SJSA1 (cell line): ENCODE measurements at regions not wholly inside any gene's neighbourhood (a gene's known extent, or its start where the extent isn't known, plus 50 kb on each side); places are given as distances from the start of the nearest gene placed in this dataset.

ENCODE experiments used
- DNase-seq, 2 experiments: peaks; one replicate each; pipeline ENCODE4 v3.0.0-alpha.2; 2015 to 2020; ENCODE audit warnings: low spot score in 2 of 2, low read depth in 1 of 2
- H3K27ac ChIP-seq: fragments of 250-450 bp; sonication (Bioruptor Pico); 2 replicates; pipeline ENCODE4 v1.5.1; 2020; ENCODE audit warnings: mild to moderate bottlenecking, moderate library complexity
- H3K27me3 ChIP-seq: fragments of 250-450 bp; sonication (Bioruptor Pico); replicated peaks from 2 replicates; pipeline ENCODE4 v1.5.1; 2020; ENCODE audit warnings: mild to moderate bottlenecking, moderate library complexity
- H3K36me3 ChIP-seq: fragments of 250-450 bp; sonication (Bioruptor Pico); 2 replicates; pipeline ENCODE4 v1.5.1; 2020; ENCODE audit warnings: mild to moderate bottlenecking
- H3K4me1 ChIP-seq: fragments of 250-450 bp; sonication (Bioruptor Pico); replicated peaks from 2 replicates; pipeline ENCODE4 v1.6.1; 2021; ENCODE audit warnings: mild to moderate bottlenecking
- H3K4me3 ChIP-seq: fragments of 250-450 bp; sonication (Bioruptor Pico); 2 replicates; pipeline ENCODE4 v1.5.1; 2020; ENCODE audit warnings: mild to moderate bottlenecking
- H3K9me3 ChIP-seq: fragments of 250-450 bp; sonication (Bioruptor Pico); replicated peaks from 2 replicates; pipeline ENCODE4 v1.5.1; 2020; ENCODE audit warnings: mild to moderate bottlenecking

DNA sequence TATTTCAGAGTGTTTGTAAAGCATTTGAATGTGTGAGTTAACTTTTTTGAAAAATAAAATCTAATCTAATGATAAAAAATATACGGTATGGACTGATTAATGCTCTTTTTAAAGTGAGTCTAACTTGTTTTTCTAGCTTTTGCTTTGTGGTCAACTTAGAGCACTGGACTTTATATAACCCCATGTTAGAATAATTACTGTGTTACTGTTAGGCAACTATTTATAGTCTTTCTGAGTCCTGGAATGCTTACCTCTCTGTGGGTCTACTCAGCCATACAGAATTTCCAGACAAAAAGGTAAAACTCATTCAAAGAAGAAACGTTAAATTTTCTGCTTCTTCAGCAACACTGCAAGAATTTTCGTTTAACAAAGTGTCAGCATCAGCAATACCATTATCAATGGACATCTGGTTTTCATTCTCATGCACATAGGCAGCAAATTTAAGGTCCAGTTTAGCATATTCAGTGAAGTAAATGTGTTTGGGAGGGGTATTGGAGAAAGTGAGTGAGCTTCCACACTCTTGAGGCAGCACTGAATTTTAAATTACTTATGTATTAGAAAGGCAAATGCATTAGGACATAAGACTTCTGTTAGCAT, 664.7 kb upstream of the NEGR1 start:
- no peaks in the 10 kb centered on the region for H3K27me3 ChIP-seq
- no peak for DNase-seq
- no peak overlapping the region for H3K4me3 ChIP-seq

GRCh38 chr1:72942008-72942407, 659.7 kb upstream of the NEGR1 start:
- no peaks in the 10 kb centered on the region for H3K36me3 ChIP-seq
- H3K27me3 ChIP-seq, result no peaks in the 10 kb centered on the region
- H3K27ac ChIP-seq, result no peak overlapping the region
- 0 out of 2 replicates have a peak, but pooled peaks cover 2% of the 10 kb centered on the region for H3K9me3 ChIP-seq
- no peak overlapping the region for H3K4me3 ChIP-seq
- no peaks in the 10 kb centered on the region for H3K4me1 ChIP-seq
- no peak for DNase-seq

More for the DNA sequence above, 664.7 kb upstream of the NEGR1 start:
- H3K4me1 ChIP-seq, result no peaks in the 10 kb centered on the region
- no peaks in the 10 kb centered on the region for H3K9me3 ChIP-seq
- H3K27ac ChIP-seq, result no peak overlapping the region
- no peaks in the 10 kb centered on the region for H3K36me3 ChIP-seq

DNA sequence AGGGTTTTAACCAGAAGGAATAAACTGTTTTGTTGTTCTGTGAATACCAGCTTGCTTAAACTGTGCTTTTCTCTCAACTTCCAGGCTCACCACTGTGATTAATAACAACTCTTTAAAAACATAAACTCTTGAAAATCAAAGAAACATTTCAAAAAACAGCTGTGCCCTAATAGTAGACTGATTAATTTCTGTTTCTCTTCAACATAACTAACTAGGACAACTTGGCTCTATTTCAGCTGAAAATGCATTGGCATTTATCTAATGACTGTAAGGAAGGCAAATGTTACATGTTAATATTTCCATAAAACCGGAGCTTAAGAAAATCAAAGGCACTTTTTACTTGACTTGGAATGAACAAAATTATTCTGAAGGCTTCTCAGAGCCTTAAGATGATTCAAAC, 656.1 kb upstream of the NEGR1 start:
- no peak for DNase-seq
- no peaks in the 10 kb centered on the region for H3K36me3 ChIP-seq
- H3K9me3 ChIP-seq, result peaks cover 2% of the 10 kb centered on the region; the same call in 1 of the 2 replicates
- no peak overlapping the region for H3K27ac ChIP-seq
- no peaks in the 10 kb centered on the region for H3K4me1 ChIP-seq
- no peak overlapping the region for H3K4me3 ChIP-seq
- H3K27me3 ChIP-seq, result no peaks in the 10 kb centered on the region

DNA sequence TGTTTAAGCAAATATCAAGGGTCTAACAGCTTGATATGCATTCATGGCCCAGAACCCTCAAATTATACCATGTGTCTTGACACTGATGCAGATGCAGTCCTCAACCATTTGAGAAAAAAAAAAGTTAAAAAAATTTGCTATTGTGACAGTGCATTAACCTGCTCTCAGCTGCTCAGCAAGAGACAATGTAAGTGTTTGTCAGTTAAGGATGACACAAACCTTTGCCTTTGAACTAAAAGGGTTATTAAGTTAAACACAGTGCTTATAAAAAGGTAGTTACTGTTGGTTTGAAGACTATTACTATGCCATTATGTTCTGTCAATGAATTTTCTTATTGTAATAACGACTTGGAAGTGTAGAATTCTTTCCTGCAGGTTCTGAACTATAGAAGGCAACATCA, 655.6 kb upstream of the NEGR1 start:
- H3K27ac ChIP-seq, result no peak overlapping the region

DNA sequence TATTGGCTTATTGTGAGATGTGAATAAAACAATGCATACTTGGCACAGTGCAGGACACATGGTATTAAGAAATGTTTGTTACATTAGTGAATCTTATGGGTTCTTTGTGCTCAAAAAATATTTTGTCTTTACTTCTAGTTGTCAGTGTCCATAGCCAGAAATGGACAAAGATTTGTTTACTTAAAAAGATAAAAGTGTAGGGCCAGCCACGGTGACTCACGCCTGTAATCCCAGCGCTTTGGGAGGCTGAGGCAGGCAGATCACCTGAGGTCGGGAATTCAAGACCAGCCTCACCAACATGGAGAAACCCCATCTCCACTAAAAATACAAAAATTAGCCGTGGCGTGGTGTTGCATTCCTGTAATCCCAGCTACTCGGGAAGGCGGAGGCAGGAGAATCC, 654.6 kb upstream of the NEGR1 start:
- Histone ChIP-seq H3K4me1 (no peaks in the 10 kb centered on the region), H3K36me3 (no peaks in the 10 kb centered on the region), H3K27ac (no peak overlapping the region), H3K9me3 (peaks cover 5% of the 10 kb centered on the region; the same call in 1 of the 2 replicates), H3K27me3 (no peaks in the 10 kb centered on the region), H3K4me3 (no peak overlapping the region)
- DNase-seq, result no peak

More for the DNA sequence above, 655.6 kb upstream of the NEGR1 start:
- Histone ChIP-seq H3K36me3 (no peaks in the 10 kb centered on the region), H3K4me1 (no peaks in the 10 kb centered on the region), H3K27me3 (no peaks in the 10 kb centered on the region), H3K9me3 (peaks cover 2% of the 10 kb centered on the region; the same call in 1 of the 2 replicates), H3K4me3 (no peak overlapping the region)
- no peak for DNase-seq

DNA sequence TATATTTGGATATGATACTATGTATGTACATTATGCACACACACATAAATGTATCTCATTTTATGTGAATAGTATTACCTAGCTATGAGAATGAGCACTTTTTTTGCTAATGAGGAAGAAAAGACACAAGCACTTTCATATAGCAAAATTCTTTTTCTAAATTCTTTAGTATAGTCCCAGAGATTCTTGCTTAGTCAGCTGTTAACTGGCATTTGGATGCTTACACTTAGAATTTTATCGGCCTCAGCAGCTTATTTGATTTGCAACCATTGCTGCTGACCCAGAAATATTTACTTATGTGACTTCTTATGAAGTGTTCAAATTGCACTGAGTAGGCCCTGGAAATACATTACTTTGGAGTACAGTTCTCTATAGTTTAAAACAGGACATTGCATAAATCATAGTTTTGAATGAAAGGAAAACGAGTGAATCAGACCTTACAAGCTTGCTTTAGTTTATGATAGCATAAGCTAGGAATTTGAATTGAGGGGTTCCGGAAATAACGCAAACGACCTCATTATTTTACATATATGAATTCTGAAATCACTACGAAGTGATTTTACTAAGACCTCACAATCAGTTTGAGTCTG, 653.9 kb upstream of the NEGR1 start:
- no peaks in the 10 kb centered on the region for H3K36me3 ChIP-seq
- DNase-seq, result no peak
- no peaks in the 10 kb centered on the region for H3K27me3 ChIP-seq
- H3K9me3 ChIP-seq, result peaks cover 5% of the 10 kb centered on the region; the same call in 1 of the 2 replicates
- no peak overlapping the region for H3K4me3 ChIP-seq
- no peaks in the 10 kb centered on the region for H3K4me1 ChIP-seq
- H3K27ac ChIP-seq, result no peak overlapping the region

DNA sequence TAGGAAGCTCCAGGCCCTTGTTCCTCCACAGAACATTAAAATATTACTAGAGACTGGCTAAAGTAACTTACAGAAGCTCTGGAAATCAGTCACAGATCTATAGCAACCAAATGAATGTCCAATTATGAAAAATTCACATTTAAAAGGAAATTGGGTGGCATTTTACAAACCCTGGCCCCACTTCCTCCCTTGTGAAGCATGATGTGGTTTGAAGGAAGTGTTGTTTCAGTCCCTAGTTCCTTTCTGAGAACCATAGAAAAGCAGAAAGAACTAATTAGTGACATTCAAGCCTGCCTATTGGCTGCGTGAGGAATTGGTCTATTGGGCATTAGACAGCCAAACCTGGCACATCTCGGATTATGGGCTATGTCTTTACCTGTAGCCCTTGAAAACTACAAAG, 649.7 kb upstream of the NEGR1 start:
- Histone ChIP-seq H3K4me1 (no peaks in the 10 kb centered on the region), H3K27ac (no peak overlapping the region), H3K4me3 (no peak overlapping the region), H3K27me3 (no peaks in the 10 kb centered on the region), H3K9me3 (peaks cover 3% of the 10 kb centered on the region; the same call in 1 of the 2 replicates), H3K36me3 (no peaks in the 10 kb centered on the region)
- no peak for DNase-seq

DNA sequence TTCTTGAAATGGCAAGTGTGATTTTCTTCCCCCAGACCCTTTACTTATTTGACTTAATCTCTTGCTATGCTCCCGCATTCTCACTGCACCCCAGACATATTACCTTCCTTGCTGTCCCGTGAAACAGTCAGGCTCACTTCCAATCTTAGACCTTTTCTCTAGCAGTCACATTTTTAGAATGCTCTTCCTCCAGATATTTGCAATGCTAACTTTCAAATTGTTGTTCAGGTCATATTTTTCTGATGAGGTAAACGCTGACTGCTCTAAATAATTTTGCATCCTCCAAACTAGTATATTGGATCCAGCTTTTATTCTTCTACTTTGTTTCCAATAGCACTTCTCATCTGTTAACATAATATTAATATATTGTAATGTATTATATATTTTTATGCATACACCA, 648.2 kb upstream of the NEGR1 start:
- Histone ChIP-seq H3K27ac (no peak overlapping the region), H3K4me3 (no peak overlapping the region), H3K27me3 (no peaks in the 10 kb centered on the region), H3K4me1 (no peaks in the 10 kb centered on the region), H3K9me3 (0 out of 2 replicates have a peak, but pooled peaks cover 3% of the 10 kb centered on the region), H3K36me3 (no peaks in the 10 kb centered on the region)
- DNase-seq, result no peak

- Histone ChIP-seq H3K4me1 (no peaks in the 10 kb centered on the region), H3K27ac (no peak overlapping the region), H3K36me3 (no peaks in the 10 kb centered on the region), H3K4me3 (no peak overlapping the region), H3K9me3 (no peaks in the 10 kb centered on the region), H3K27me3 (no peaks in the 10 kb centered on the region)
- DNase-seq, result no peak
Observed at GRCh38 chr1:72918940-72919339, 636.6 kb upstream of the NEGR1 start.

GRCh38 chr1:72917920-72918319, 635.6 kb upstream of the NEGR1 start:
- DNase-seq, result no peak
- Histone ChIP-seq H3K27me3 (no peaks in the 10 kb centered on the region), H3K36me3 (no peaks in the 10 kb centered on the region), H3K27ac (no peak overlapping the region), H3K4me3 (no peak overlapping the region), H3K4me1 (no peaks in the 10 kb centered on the region), H3K9me3 (no peaks in the 10 kb centered on the region)

- no peak for DNase-seq
- Histone ChIP-seq H3K36me3 (no peaks in the 10 kb centered on the region), H3K4me3 (no peak overlapping the region), H3K27me3 (no peaks in the 10 kb centered on the region), H3K4me1 (no peaks in the 10 kb centered on the region), H3K27ac (no peak overlapping the region), H3K9me3 (no peaks in the 10 kb centered on the region)
Observed at GRCh38 chr1:72915581-72915980, 633.2 kb upstream of the NEGR1 start.

DNA sequence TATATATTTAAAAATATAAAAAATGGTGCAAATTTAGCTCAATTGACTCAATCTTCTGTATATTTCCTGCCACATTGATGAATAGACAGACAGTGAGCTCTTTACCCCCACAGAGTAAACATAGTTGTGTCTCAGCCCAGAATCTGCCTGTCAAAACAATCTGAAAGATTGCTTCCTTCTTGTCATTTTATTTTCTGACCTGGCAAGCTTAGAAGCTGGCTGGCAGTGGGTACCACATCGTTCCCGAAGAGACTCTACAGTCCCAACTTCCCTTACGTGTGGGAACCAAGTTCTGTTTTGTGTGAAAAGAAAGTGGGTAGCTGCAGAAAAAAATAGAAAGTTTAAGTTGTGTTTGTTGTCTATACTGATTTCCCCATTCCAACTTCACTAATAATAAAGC, 629.3 kb upstream of the NEGR1 start:
- H3K9me3 ChIP-seq, result no peaks in the 10 kb centered on the region
- H3K4me1 ChIP-seq, result no peaks in the 10 kb centered on the region
- no peaks in the 10 kb centered on the region for H3K36me3 ChIP-seq

GRCh38 chr1:72896256-72896655, 613.9 kb upstream of the NEGR1 start:
- H3K4me1 ChIP-seq, result no peaks in the 10 kb centered on the region

More for the DNA sequence above, 629.3 kb upstream of the NEGR1 start:
- Histone ChIP-seq H3K4me3 (no peak overlapping the region), H3K27me3 (no peaks in the 10 kb centered on the region), H3K27ac (no peak overlapping the region)
- no peak for DNase-seq

DNA sequence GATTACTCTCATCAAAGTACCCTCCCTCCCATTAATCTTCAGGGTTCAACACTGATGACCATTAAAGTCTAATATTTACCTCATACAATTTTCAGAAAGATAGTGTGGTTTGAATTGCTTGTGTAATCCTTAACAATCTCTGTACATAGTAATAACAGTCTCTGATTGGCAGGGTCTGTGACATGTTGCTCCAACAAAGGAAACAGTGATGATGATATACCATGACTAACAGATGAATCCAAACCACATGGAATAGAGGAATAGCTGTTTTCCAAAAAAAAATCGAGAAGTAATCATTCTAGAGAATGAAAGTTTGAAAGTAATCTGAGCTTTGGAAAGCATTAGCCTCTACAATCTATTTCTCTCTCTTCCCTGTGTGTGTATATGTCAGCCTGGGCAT, 610.1 kb upstream of the NEGR1 start:
- Histone ChIP-seq H3K27ac (no peak overlapping the region), H3K9me3 (no peaks in the 10 kb centered on the region), H3K4me3 (no peak overlapping the region), H3K27me3 (no peaks in the 10 kb centered on the region), H3K36me3 (no peaks in the 10 kb centered on the region), H3K4me1 (no peaks in the 10 kb centered on the region)
- no peak for DNase-seq

More at GRCh38 chr1:72896256-72896655, 613.9 kb upstream of the NEGR1 start:
- H3K27ac ChIP-seq, result no peak overlapping the region
- H3K27me3 ChIP-seq, result no peaks in the 10 kb centered on the region
- no peak overlapping the region for H3K4me3 ChIP-seq
- DNase-seq, result no peak
- no peaks in the 10 kb centered on the region for H3K36me3 ChIP-seq
- no peaks in the 10 kb centered on the region for H3K9me3 ChIP-seq

- no peak overlapping the region for H3K4me3 ChIP-seq
- no peaks in the 10 kb centered on the region for H3K36me3 ChIP-seq
- no peaks in the 10 kb centered on the region for H3K4me1 ChIP-seq
- H3K9me3 ChIP-seq, result no peaks in the 10 kb centered on the region
- no peaks in the 10 kb centered on the region for H3K27me3 ChIP-seq
- H3K27ac ChIP-seq, result no peak overlapping the region
- DNase-seq, result no peak
Observed at GRCh38 chr1:72891976-72892375, 609.6 kb upstream of the NEGR1 start.
